ENCODE measurements at regions not wholly inside any gene's neighbourhood (a gene's known extent, or its start where the extent isn't known, plus 50 kb on each side); places are given as distances from the start of the nearest gene placed in this dataset.

DNA sequence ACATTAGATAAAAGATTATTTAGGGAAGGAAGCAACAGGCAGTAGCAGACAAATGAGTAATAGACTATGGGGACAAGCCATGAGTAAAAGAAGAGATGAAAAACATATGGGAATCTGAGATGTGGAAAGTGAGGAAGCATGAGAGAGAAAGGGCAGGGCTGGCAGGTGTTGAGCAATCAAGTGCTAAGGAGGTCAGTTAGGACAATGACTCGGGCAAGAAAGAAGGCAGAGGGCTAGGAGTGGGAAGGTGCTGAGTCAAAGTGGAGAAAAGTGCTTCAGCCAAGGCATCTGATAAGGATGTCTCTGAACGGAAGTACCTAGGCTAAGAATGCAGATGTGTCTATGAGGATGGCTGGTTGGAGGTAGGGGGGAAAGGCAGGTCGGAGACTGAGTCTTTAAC is 291.9 kb upstream of the HTR2A start:
- H3F3A ChIP-seq (ENCODE audit: insufficient read depth) = no peaks in the 10 kb centered on the region
- no peak overlapping the region for H3K9ac ChIP-seq (ENCODE audit: low read length)
- no peaks in the 10 kb centered on the region for H4K20me1 ChIP-seq (ENCODE audit: low read depth, low read length)
- no peaks in the 10 kb centered on the region for H3K79me2 ChIP-seq (ENCODE audit: insufficient read depth, low read length)
- no peak overlapping the region for H3K4me3 ChIP-seq (ENCODE audit: insufficient read depth, low read length, poor library complexity, severe bottlenecking)
- no peak overlapping the region for H3K27ac ChIP-seq (ENCODE audit: low read depth, low read length)
- no peak overlapping the region for H3K4me2 ChIP-seq (ENCODE audit: low read depth, low read length, poor library complexity, severe bottlenecking)
- H3K9me3 ChIP-seq (ENCODE audit: insufficient read depth, low read length) = no peaks in the 10 kb centered on the region
- TF ChIP-seq EZH2phosphoT487 (conservative IDR thresholded peaks at IDR 0.05; ENCODE audit: low read length) = no peak
- TF ChIP-seq, protein P1, sequence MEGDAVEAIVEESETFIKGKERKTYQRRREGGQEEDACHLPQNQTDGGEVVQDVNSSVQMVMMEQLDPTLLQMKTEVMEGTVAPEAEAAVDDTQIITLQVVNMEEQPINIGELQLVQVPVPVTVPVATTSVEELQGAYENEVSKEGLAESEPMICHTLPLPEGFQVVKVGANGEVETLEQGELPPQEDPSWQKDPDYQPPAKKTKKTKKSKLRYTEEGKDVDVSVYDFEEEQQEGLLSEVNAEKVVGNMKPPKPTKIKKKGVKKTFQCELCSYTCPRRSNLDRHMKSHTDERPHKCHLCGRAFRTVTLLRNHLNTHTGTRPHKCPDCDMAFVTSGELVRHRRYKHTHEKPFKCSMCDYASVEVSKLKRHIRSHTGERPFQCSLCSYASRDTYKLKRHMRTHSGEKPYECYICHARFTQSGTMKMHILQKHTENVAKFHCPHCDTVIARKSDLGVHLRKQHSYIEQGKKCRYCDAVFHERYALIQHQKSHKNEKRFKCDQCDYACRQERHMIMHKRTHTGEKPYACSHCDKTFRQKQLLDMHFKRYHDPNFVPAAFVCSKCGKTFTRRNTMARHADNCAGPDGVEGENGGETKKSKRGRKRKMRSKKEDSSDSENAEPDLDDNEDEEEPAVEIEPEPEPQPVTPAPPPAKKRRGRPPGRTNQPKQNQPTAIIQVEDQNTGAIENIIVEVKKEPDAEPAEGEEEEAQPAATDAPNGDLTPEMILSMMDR (IDR thresholded peaks at IDR 0.05; ENCODE audit: insufficient read depth, low read length, poor library complexity, severe bottlenecking) = no peak
- no peaks in the 10 kb centered on the region for H3K27me3 ChIP-seq (ENCODE audit: low read length)
- no peaks in the 10 kb centered on the region; the same call in 1 of the 2 replicates for H3K9me2 ChIP-seq (replicated peaks; ENCODE audit: insufficient read depth, low read length)
- no peaks in the 10 kb centered on the region for H3K36me3 ChIP-seq (ENCODE audit: low read length)
- no peak overlapping the region for H2AFZ ChIP-seq (ENCODE audit: low read depth, low read length, severe bottlenecking)

DNA sequence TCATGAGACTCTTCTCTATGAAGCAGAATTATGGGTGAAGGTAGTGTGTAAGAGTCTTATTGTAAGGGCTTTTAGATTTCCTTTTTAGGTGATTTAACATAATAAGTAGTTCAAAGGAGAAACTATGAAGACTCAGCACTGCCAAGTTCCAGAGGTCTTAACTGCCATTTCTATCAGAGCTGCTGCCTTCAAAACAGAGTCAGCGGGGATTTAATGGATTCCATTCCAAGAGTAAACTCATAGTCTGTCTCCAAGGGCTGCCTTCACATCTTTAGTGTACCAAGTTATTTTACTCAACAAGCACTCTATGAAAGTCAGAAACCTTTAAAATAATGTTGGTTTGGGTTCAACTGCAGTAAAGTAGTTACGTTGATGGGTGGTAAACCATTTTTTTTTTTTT is 289.6 kb upstream of the HTR2A start:
- Histone ChIP-seq H3K36me3 (ENCODE audit: low read length) (no peaks in the 10 kb centered on the region), H2AFZ (ENCODE audit: low read depth, low read length, severe bottlenecking) (no peak overlapping the region)

DNA sequence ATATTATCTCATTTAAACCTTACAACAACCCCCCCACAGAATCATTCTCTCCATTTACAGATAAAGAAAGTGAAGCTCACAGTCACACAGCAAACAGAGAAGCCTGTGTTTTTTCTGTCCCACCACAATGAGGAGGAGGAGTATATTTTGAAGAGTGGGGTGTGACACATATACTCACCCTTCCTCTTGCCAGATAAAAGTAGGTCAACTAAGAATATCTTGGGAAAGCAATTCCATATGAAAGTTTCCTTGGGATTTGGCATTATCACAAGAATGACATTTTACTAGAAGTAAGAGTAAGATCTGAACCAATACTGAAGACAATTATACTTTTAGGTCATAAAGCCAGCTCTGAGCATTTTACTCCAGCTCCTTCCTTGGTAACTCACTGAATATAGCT is 287.5 kb upstream of the HTR2A start:
- H3F3A ChIP-seq (ENCODE audit: insufficient read depth) = no peaks in the 10 kb centered on the region
- no peak overlapping the region for H3K4me3 ChIP-seq (ENCODE audit: insufficient read depth, low read length, poor library complexity, severe bottlenecking)
- H3K4me2 ChIP-seq (ENCODE audit: low read depth, low read length, poor library complexity, severe bottlenecking) = no peak overlapping the region
- H3K9me3 ChIP-seq (ENCODE audit: insufficient read depth, low read length) = no peaks in the 10 kb centered on the region
- H2AFZ ChIP-seq (ENCODE audit: low read depth, low read length, severe bottlenecking) = no peak overlapping the region
- H4K20me1 ChIP-seq (ENCODE audit: low read depth, low read length) = no peaks in the 10 kb centered on the region
- no peak for TF ChIP-seq EZH2phosphoT487 (conservative IDR thresholded peaks at IDR 0.05; ENCODE audit: low read length)
- TF ChIP-seq, protein P1 (IDR thresholded peaks at IDR 0.05; ENCODE audit: insufficient read depth, low read length, poor library complexity, severe bottlenecking) = no peak
- H3K27me3 ChIP-seq (ENCODE audit: low read length) = no peaks in the 10 kb centered on the region
- H3K27ac ChIP-seq (ENCODE audit: low read depth, low read length) = no peak overlapping the region
- H3K79me2 ChIP-seq (ENCODE audit: insufficient read depth, low read length) = no peaks in the 10 kb centered on the region
- H3K36me3 ChIP-seq (ENCODE audit: low read length) = no peaks in the 10 kb centered on the region
- no peaks in the 10 kb centered on the region for H3K9me2 ChIP-seq (replicated peaks; ENCODE audit: insufficient read depth, low read length)
- no peak overlapping the region for H3K9ac ChIP-seq (ENCODE audit: low read length)

More for the DNA sequence above, 289.6 kb upstream of the HTR2A start:
- no peak overlapping the region for H3K4me2 ChIP-seq (ENCODE audit: low read depth, low read length, poor library complexity, severe bottlenecking)
- no peaks in the 10 kb centered on the region for H3F3A ChIP-seq (ENCODE audit: insufficient read depth)
- H3K9me3 ChIP-seq (ENCODE audit: insufficient read depth, low read length) = no peaks in the 10 kb centered on the region
- no peak overlapping the region for H3K4me3 ChIP-seq (ENCODE audit: insufficient read depth, low read length, poor library complexity, severe bottlenecking)
- H3K27me3 ChIP-seq (ENCODE audit: low read length) = no peaks in the 10 kb centered on the region
- no peaks in the 10 kb centered on the region; the same call in 1 of the 2 replicates for H3K9me2 ChIP-seq (replicated peaks; ENCODE audit: insufficient read depth, low read length)
- H3K79me2 ChIP-seq (ENCODE audit: insufficient read depth, low read length) = no peaks in the 10 kb centered on the region
- no peak for TF ChIP-seq EZH2phosphoT487 (conservative IDR thresholded peaks at IDR 0.05; ENCODE audit: low read length)
- TF ChIP-seq, protein P1 (IDR thresholded peaks at IDR 0.05; ENCODE audit: insufficient read depth, low read length, poor library complexity, severe bottlenecking) = no peak
- H3K27ac ChIP-seq (ENCODE audit: low read depth, low read length) = no peak overlapping the region
- H4K20me1 ChIP-seq (ENCODE audit: low read depth, low read length) = no peaks in the 10 kb centered on the region
- no peak overlapping the region for H3K9ac ChIP-seq (ENCODE audit: low read length)
